CD4-positive, alpha-beta T cell (primary cell): ENCODE measurements at regions not wholly inside any gene's neighbourhood (a gene's known extent, or its start where the extent isn't known, plus 50 kb on each side); places are given as distances from the start of the nearest gene placed in this dataset.

ENCODE experiments used
- ATAC-seq: fragments of 200-7000 bp; cut with Tn5 transposase; one replicate; pipeline ENCODE4 v1.10.0; 2022; ENCODE audit warnings: mild to moderate bottlenecking; ENCODE audit not compliant: poor library complexity
- CTCF ChIA-PET: fragments of 350-600 bp; sonication (Branson Sonifier 250); formaldehyde crosslinking; loops from one replicate; lab custom pipeline; 2021; ENCODE audit warnings: antibody characterized with exemption, inconsistent platforms; lab: Charles Lee
- POLR2A ChIA-PET: fragments of 350-600 bp; sonication (Branson Sonifier 250); formaldehyde crosslinking; loops from one replicate; lab custom pipeline; 2021; ENCODE audit warnings: antibody characterized with exemption, inconsistent platforms; lab: Charles Lee
- DNase-seq, 14 experiments: peaks; one replicate each; pipeline ENCODE4 v3.0.0-alpha.2; 2013 to 2020; ENCODE audit warnings: mixed read lengths in 2 of 14
- H3K27ac ChIP-seq, 2 donors: one replicate each; pipeline versions ENCODE4 v1.5.1 to v1.7.0; 2013; ENCODE audit warnings: low read length in 2 of 2, low read depth in 1 of 2, mild to moderate bottlenecking in 1 of 2
- H3K27me3 ChIP-seq, 2 experiments: 1 replicate in 1 of 2; 2 replicates in 1 of 2; pipeline versions ENCODE4 v1.6.1 to v1.7.0; 2013; ENCODE audit warnings: low read length in 2 of 2, control low read depth in 1 of 2, mild to moderate bottlenecking in 1 of 2, moderate library complexity in 1 of 2; ENCODE audit not compliant: insufficient read depth in 2 of 2, control insufficient read depth in 1 of 2
- H3K36me3 ChIP-seq: one replicate; pipeline ENCODE4 v1.6.1; 2013; ENCODE audit warnings: low read length, control low read depth; ENCODE audit not compliant: insufficient read depth
- H3K4me1 ChIP-seq: one replicate; pipeline ENCODE4 v1.6.1; 2013; ENCODE audit warnings: low read length, control low read depth; ENCODE audit not compliant: insufficient read depth
- H3K4me3 ChIP-seq: one replicate; pipeline ENCODE4 v1.5.1; 2013; ENCODE audit warnings: mild to moderate bottlenecking, low read length, moderate library complexity
- H3K9me3 ChIP-seq, 2 experiments: 1 replicate in 1 of 2; 2 replicates in 1 of 2; pipeline versions ENCODE4 v1.6.1 to v1.7.0; 2013; ENCODE audit warnings: low read length in 2 of 2, mild to moderate bottlenecking in 2 of 2, control low read depth in 1 of 2, moderate library complexity in 1 of 2; ENCODE audit not compliant: control insufficient read depth in 1 of 2, insufficient read depth in 1 of 2
- H3K27ac Mint-ChIP-seq: one replicate; pipeline ENCODE4 v1.8.0; 2020; ENCODE audit warnings: mixed read lengths
- H3K27me3 Mint-ChIP-seq: one replicate; pipeline ENCODE4 v1.8.0; 2021; ENCODE audit warnings: mixed read lengths
- H3K36me3 Mint-ChIP-seq: one replicate; pipeline ENCODE4 v1.8.0; 2021; ENCODE audit warnings: low read depth, mixed read lengths
- H3K4me1 Mint-ChIP-seq: one replicate; pipeline ENCODE4 v1.8.0; 2021; ENCODE audit warnings: low read depth, mixed read lengths
- H3K4me3 Mint-ChIP-seq: one replicate; pipeline ENCODE4 v1.8.0; 2020; ENCODE audit warnings: mild to moderate bottlenecking, mixed read lengths
- H3K9me3 Mint-ChIP-seq: one replicate; pipeline ENCODE4 v1.8.0; 2020; ENCODE audit warnings: mixed read lengths
- CTCF ChIP-seq: fragments of 200-600 bp; IDR thresholded peaks from one replicate; pipeline ENCODE4 v1.8.0; 2022; ENCODE audit warnings: antibody characterized with exemption, mild to moderate bottlenecking
- intact Hi-C, 2 experiments: fragments of 100-400 bp; cut with DNase I in 1 of 2; cut with micrococcal nuclease in 1 of 2; formaldehyde crosslinking; loops; one replicate each; pipeline versions ENCODE4 v1.15.1 to v1.9.0; 2023 to 2025; cut with DNase I, micrococcal nuclease

- H3K4me3 ChIP-seq: no peak overlapping the region
- H3K27ac ChIP-seq: no peak overlapping the region
- H3K4me3 Mint-ChIP-seq: no peak overlapping the region
- ChIA-PET CTCF (no interaction called here), POLR2A (no interaction called here)
- intact Hi-C loops: no loop called here
- H3K4me1 Mint-ChIP-seq: no peaks in the 10 kb centered on the region
- TF ChIP-seq CTCF: no peak
- no peaks in the 10 kb centered on the region for H3K27me3 Mint-ChIP-seq
- DNase-seq (no peak), ATAC-seq (no peak)
- no peaks in the 10 kb centered on the region for H3K27me3 ChIP-seq
- H3K9me3 ChIP-seq: no peaks in the 10 kb centered on the region
- H3K9me3 Mint-ChIP-seq: peaks cover 2% of the 10 kb centered on the region
- no peaks in the 10 kb centered on the region for H3K4me1 ChIP-seq
- H3K36me3 ChIP-seq: no peaks in the 10 kb centered on the region
- no peak overlapping the region for H3K27ac Mint-ChIP-seq
- H3K36me3 Mint-ChIP-seq: no peaks in the 10 kb centered on the region
Measured at GRCh38 chr18:34077599-34077998, 147.1 kb downstream of the NOL4 start.

- H3K27me3 ChIP-seq: no peaks in the 10 kb centered on the region
- no peak overlapping the region for H3K27ac Mint-ChIP-seq
- H3K9me3 Mint-ChIP-seq: peaks cover 5% of the 10 kb centered on the region
- no peak overlapping the region for H3K4me3 Mint-ChIP-seq
- no peaks in the 10 kb centered on the region for H3K36me3 Mint-ChIP-seq
- no peak for TF ChIP-seq CTCF
- ChIA-PET CTCF (no interaction called here), POLR2A (no interaction called here)
- H3K27ac ChIP-seq: no peak overlapping the region
- no peaks in the 10 kb centered on the region for H3K36me3 ChIP-seq
- H3K27me3 Mint-ChIP-seq: no peaks in the 10 kb centered on the region
- H3K9me3 ChIP-seq: peaks cover 0 to 3% of the 10 kb centered on the region in 2 experiments
- DNase-seq (no peak), ATAC-seq (no peak)
- H3K4me3 ChIP-seq: no peak overlapping the region
- H3K4me1 ChIP-seq: no peaks in the 10 kb centered on the region
- intact Hi-C loops: no loop called here
- no peaks in the 10 kb centered on the region for H3K4me1 Mint-ChIP-seq
Measured at GRCh38 chr18:34075963-34076860, 148.5 kb downstream of the NOL4 start.

- H3K27ac ChIP-seq: no peak overlapping the region
- Mint-ChIP-seq H3K9me3 (peaks cover 7% of the 10 kb centered on the region), H3K4me1 (no peaks in the 10 kb centered on the region), H3K27ac (no peak overlapping the region), H3K36me3 (no peaks in the 10 kb centered on the region), H3K4me3 (no peak overlapping the region), H3K27me3 (no peaks in the 10 kb centered on the region)
- intact Hi-C loops: no loop called here
- CTCF ChIA-PET: no interaction called here
- no peak for TF ChIP-seq CTCF
- ATAC-seq (no peak), DNase-seq (no peak)
- peaks cover 4 to 6% of the 10 kb centered on the region in 2 experiments for H3K9me3 ChIP-seq
- H3K27me3 ChIP-seq: no peaks in the 10 kb centered on the region
- no peaks in the 10 kb centered on the region for H3K36me3 ChIP-seq
- no peaks in the 10 kb centered on the region for H3K4me1 ChIP-seq
- POLR2A ChIA-PET: no interaction called here
- H3K4me3 ChIP-seq: no peak overlapping the region
Measured at GRCh38 chr18:34061226-34061625, 163.5 kb downstream of the NOL4 start.
